Peyer's patch (tissue), 4 donors: ENCODE measurements at regions not wholly inside any gene's neighbourhood (a gene's known extent, or its start where the extent isn't known, plus 50 kb on each side); places are given as distances from the start of the nearest gene placed in this dataset.

Experiments
- POLR2A ChIP-seq, 2 donors: fragments of 450-650 bp; IDR thresholded peaks; one replicate each; pipeline ENCODE4 v1.5.1; 2017; ENCODE audit warnings: antibody characterized with exemption in 2 of 2, mild to moderate bottlenecking in 2 of 2, moderate library complexity in 2 of 2
- TF ChIP-seq, protein P1 (sequence below), 6 experiments: fragments of 450-650 bp in 4 of 6; fragments of 200-600 bp in 2 of 6; sonication (generic) in 1 of 6; IDR thresholded peaks; one replicate each; pipeline ENCODE4 v1.5.1; 2017 to 2019; ENCODE audit warnings: antibody characterized with exemption in 6 of 6, mild to moderate bottlenecking in 3 of 6, moderate library complexity in 1 of 6

DNA sequence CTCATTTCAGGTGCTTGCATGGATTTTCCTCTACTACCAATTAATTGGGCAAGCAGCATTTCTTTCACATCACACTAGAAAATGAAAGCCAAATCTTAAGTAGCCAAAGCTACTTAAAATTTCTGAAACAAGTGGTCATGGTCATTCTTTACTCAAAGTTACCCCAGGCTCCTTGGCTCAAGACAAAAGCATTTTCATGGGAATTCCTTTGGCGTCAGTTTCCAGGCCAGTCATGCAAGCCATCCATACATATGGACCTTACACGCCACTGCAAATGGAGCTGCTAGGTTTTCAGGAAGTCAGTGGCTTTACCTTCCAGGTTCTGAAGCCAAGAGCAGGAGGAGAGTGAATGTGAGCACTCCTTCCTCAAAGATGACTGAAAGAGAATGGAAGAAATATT lies 83.7 kb upstream of the IL12A start:
- TF ChIP-seq, protein P1, sequence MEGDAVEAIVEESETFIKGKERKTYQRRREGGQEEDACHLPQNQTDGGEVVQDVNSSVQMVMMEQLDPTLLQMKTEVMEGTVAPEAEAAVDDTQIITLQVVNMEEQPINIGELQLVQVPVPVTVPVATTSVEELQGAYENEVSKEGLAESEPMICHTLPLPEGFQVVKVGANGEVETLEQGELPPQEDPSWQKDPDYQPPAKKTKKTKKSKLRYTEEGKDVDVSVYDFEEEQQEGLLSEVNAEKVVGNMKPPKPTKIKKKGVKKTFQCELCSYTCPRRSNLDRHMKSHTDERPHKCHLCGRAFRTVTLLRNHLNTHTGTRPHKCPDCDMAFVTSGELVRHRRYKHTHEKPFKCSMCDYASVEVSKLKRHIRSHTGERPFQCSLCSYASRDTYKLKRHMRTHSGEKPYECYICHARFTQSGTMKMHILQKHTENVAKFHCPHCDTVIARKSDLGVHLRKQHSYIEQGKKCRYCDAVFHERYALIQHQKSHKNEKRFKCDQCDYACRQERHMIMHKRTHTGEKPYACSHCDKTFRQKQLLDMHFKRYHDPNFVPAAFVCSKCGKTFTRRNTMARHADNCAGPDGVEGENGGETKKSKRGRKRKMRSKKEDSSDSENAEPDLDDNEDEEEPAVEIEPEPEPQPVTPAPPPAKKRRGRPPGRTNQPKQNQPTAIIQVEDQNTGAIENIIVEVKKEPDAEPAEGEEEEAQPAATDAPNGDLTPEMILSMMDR (IDR thresholded peaks at IDR 0.05), result no peak
- TF ChIP-seq POLR2A (IDR thresholded peaks at IDR 0.05), result no peak
